ENCODE measurements at regions not wholly inside any gene's neighbourhood (a gene's known extent, or its start where the extent isn't known, plus 50 kb on each side); places are given as distances from the start of the nearest gene placed in this dataset.

GRCh38 chr5:71794061-71794695 lies 75.1 kb downstream of the CARTPT start:
- H3K27ac ChIP-seq = no peak overlapping the region
- H3K27me3 ChIP-seq = peaks cover 0 to 13% of the 10 kb centered on the region in 2 donors
- DNase-seq (peak in 1 of 4 donors; percentile 71), ATAC-seq (no peak)
- TF ChIP-seq, protein P1, sequence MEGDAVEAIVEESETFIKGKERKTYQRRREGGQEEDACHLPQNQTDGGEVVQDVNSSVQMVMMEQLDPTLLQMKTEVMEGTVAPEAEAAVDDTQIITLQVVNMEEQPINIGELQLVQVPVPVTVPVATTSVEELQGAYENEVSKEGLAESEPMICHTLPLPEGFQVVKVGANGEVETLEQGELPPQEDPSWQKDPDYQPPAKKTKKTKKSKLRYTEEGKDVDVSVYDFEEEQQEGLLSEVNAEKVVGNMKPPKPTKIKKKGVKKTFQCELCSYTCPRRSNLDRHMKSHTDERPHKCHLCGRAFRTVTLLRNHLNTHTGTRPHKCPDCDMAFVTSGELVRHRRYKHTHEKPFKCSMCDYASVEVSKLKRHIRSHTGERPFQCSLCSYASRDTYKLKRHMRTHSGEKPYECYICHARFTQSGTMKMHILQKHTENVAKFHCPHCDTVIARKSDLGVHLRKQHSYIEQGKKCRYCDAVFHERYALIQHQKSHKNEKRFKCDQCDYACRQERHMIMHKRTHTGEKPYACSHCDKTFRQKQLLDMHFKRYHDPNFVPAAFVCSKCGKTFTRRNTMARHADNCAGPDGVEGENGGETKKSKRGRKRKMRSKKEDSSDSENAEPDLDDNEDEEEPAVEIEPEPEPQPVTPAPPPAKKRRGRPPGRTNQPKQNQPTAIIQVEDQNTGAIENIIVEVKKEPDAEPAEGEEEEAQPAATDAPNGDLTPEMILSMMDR (IDR thresholded peaks at IDR 0.05) = no peak
- H3K36me3 ChIP-seq = no peaks in the 10 kb centered on the region
- peaks cover 0 to 29% of the 10 kb centered on the region in 2 donors for H3K9me3 ChIP-seq
- H3K4me1 ChIP-seq = no peaks in the 10 kb centered on the region
- no peak overlapping the region for H3K4me3 ChIP-seq
- intact Hi-C loops (cut with DNase I) = no loop called here

GRCh38 chr5:71802673-71803072 lies 83.6 kb downstream of the CARTPT start:
- H3K9me3 ChIP-seq = peaks cover 0 to 4% of the 10 kb centered on the region in 2 donors
- H3K27me3 ChIP-seq = no peaks in the 10 kb centered on the region
- intact Hi-C loops (cut with DNase I) = no loop called here
- TF ChIP-seq, protein P1 (IDR thresholded peaks at IDR 0.05) = no peak
- DNase-seq (no peak), ATAC-seq (no peak)
- H3K4me1 ChIP-seq = no peaks in the 10 kb centered on the region
- no peak overlapping the region for H3K27ac ChIP-seq
- H3K36me3 ChIP-seq = no peaks in the 10 kb centered on the region
- H3K4me3 ChIP-seq = no peak overlapping the region

DNA sequence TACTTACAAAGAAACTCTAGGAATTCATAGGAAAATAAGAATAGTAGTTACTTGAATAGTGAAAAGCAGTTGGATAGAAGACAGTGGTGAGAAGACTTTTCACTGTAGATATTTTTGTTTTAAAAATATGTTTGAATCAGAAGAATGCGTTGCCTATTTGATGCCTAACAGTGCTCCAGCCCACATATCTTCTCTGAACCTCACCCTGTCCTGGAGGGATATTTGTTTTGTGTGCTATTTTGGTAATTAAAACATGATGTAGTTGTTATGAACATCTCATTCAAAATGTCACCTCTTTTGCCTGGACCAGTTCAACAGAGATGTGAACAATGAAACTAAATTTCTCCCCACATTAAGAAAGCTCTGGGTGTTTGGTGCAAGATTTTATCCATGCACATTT lies 87.6 kb downstream of the CARTPT start:
- no peak overlapping the region for H3K27ac ChIP-seq
- no peaks in the 10 kb centered on the region for H3K4me1 ChIP-seq
- H3K27me3 ChIP-seq = no peaks in the 10 kb centered on the region
- no peak for ATAC-seq
- no peak overlapping the region for H3K4me3 ChIP-seq
- intact Hi-C loops (cut with DNase I) = no loop called here
- no peak for DNase-seq
- no peaks in the 10 kb centered on the region for H3K36me3 ChIP-seq
- no peaks in the 10 kb centered on the region for H3K9me3 ChIP-seq
- TF ChIP-seq, protein P1 (IDR thresholded peaks at IDR 0.05) = no peak

GRCh38 chr5:71807909-71808308 lies 88.8 kb downstream of the CARTPT start:
- intact Hi-C loops (cut with DNase I) = no loop called here
- H3K4me3 ChIP-seq = no peak overlapping the region
- ATAC-seq (no peak), DNase-seq (no peak)
- TF ChIP-seq, protein P1 (IDR thresholded peaks at IDR 0.05) = no peak
- H3K36me3 ChIP-seq = no peaks in the 10 kb centered on the region
- no peaks in the 10 kb centered on the region for H3K4me1 ChIP-seq
- H3K27me3 ChIP-seq = no peaks in the 10 kb centered on the region
- H3K27ac ChIP-seq = no peak overlapping the region
- no peaks in the 10 kb centered on the region for H3K9me3 ChIP-seq

DNA sequence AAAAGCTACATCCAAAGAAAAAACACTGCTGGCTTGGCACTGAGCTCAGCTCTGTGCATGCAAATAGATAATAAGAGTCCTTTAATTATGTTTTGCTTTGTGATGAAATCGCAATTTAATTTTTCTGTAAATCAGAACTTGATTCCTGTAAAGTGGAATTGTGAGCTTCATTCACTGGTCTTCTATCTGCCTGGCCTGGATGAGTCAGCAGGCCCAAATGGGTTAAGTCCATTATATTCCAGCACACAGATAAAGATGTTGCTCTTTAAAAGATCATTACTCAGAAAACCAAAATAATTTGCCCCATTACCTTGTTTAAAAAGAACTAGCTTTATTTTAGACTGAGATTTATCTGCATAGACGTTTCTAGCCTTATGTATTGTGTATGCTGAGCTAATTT lies 90.4 kb downstream of the CARTPT start:
- TF ChIP-seq, protein P1 (IDR thresholded peaks at IDR 0.05) = no peak
- no peaks in the 10 kb centered on the region for H3K9me3 ChIP-seq
- intact Hi-C loops (cut with DNase I) = no loop called here
- no peaks in the 10 kb centered on the region for H3K4me1 ChIP-seq
- no peaks in the 10 kb centered on the region for H3K27me3 ChIP-seq
- ATAC-seq (no peak), DNase-seq (no peak)
- no peak overlapping the region for H3K4me3 ChIP-seq
- H3K36me3 ChIP-seq = no peaks in the 10 kb centered on the region
- no peak overlapping the region for H3K27ac ChIP-seq

Measured in left lung (tissue), 4 donors.